GM21717 (cell line): ENCODE measurements at regions not wholly inside any gene's neighbourhood (a gene's known extent, or its start where the extent isn't known, plus 50 kb on each side); places are given as distances from the start of the nearest gene placed in this dataset.
"Not testable (repeated sequence)": the region's sequence is repeated elsewhere in the genome, so short reads cannot be mapped to it uniquely, and the experiment has no call there.

Experiments used
- ATAC-seq: cut with Tn5 transposase; IDR thresholded peaks from one replicate; pipeline ENCODE4 v1.9.1; 2021; ENCODE audit warnings: mild to moderate bottlenecking, moderate library complexity; ENCODE audit not compliant: unreplicated experiment

DNA sequence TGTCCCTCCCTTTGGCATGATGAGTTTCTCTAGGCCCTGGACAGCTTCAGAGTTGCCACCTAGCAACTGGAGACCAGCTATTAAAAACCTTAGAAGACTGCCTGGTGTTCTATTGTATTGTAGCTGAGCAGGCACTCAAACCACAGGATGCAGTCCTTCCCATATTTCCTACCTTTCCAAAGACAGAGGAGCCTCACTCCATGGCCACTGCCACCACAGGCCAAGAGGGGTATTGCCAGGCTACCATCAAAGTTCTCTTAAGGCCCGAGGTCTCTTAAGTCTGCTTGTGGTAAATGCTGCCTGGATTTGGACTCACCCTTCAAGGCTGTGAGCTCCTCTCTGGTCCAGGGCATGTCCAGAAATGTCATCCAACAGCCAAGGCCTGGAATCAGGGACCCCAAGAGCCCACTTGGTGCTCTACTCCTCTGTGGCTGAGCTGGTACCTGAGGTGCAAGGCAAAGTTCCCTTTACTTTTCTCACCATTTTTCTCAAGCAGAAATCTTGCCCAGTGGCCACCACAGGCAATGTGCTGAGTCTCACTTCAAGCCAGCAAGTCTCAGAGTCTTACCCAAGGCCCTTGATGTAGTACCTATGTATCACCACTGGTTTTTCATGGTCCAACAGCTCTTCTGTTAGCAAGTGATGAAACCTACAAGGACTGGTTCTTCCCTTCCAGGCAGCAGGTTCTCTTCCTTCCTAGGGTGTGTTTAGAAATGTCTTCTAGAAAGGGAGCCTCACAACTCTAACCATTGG lies 269.4 kb downstream of the AMY1C start:
- no peak for ATAC-seq

DNA sequence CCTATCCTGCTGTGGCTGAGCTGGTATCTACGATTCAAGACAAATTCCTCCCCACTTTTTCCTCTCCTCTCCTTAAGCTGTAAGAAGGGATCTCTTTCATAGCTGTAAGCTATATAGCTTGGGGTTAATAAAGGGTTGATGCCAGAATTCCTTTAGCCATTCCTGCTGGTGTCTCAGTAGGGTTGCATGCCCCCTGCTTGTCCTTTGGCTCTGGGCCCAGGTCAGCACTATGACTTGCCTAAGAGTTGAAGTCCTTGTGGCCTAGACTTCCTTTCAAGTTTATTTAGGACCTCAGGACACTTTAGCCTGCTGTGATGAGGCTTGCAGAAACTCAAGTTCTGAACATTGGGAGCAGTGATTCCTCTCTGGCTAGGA lies 270.0 kb downstream of the AMY1C start:
- no peak for ATAC-seq

DNA sequence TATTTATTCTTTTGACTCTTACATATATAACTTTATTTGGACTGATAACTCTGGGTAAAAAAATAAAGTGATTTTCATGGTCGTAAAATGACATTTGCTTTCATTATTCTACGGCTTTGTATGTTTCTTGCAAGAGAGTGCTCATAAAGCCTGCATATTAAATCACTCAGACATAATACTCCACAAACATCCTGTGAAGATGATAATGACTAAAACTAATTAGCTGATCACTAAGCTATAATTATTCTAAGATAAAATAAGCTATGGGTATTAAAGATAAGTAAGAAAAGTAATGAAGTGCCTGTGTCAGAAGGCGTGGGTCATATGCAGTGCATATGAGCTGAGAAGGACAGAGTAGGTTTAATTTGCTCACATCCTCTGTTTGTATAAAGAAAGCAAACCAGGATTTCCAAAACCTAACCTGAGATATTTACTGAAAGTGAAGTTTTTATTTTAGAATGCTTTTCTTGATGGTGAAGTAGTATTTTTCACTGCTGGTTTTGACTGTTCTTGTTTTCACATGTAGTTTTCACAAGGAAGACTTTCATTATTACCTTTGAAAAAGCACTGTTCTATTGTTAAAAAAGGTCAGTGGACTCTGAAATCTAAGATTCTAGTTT lies 278.8 kb downstream of the AMY1C start:
- peak; percentile 62 for ATAC-seq

DNA sequence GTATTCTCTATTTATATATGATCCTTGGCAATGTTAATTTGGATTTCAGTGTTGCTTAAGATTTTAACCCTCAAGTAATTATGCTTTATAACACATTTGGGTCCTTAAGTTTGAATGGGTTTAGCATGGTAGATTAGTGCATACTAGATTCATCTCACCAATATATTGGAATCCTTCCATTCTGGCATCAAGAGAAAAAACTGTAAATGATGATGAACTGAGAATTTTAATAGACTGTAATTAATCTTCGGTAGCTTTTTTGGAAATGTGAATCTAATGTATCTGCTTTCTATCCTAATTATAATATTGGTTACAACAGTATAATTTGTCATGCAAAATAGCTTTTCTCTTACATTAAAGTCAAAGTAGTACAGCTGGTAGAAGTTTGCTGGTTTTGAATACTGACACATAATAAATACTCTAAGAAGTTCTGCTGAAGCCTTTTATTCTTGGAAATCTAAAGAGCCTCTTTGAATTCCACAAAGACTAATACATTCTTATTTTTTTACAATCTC lies 279.8 kb downstream of the AMY1C start:
- no peak for ATAC-seq

DNA sequence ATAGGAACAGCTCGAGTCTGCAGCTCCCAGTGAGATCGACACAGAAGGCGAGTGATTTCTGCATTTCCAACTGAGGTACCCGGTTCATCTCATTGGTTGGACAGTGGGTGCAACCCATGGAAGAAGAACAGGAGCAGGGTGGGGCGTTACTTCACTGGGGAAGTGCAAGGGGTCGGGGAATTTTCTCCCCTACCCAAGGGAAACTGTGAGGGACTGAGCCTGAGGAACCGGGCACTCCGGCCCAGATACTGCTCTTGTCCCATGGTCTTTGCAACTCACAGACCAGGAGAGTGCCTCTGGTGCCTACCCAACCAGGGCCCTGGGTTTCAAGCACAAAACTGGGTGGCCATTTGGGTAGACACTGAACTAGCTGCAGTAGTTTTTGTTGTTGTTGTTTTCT lies 307.1 kb downstream of the AMY1C start:
- no peak for ATAC-seq

DNA sequence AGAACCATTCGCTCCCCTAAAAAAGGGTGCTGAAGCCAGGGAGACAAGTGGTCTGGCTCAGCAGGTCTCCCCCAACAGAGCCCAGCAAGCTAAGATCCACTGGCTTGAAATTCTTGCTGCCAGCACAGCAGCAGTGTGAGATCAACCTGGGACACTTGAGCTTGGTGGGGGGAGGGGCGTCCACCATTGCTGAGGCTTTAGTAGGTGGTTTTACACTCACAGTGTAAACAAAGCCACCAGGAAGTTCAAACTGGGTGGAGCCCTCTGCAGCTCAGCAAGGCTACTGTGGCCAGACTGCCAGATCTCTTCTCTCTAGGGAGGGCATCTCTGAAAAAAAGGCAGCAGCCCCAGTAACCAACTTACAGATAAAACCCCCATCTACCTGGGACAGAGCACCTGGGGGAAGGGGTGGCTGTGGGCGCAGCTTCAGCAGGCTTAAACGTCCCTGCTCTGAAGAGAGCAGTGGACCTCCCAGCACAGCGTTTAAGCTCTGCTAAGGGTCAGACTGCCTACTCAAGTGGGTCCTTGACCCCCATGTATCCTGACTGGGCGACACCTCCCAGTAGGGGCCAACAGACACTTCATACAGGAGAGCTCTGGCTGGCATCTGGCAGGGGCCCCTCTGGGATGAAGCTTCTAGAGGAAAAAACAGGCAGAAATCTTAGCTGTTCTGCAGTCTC lies 307.7 kb downstream of the AMY1C start:
- ATAC-seq: not testable (repeated sequence)

DNA sequence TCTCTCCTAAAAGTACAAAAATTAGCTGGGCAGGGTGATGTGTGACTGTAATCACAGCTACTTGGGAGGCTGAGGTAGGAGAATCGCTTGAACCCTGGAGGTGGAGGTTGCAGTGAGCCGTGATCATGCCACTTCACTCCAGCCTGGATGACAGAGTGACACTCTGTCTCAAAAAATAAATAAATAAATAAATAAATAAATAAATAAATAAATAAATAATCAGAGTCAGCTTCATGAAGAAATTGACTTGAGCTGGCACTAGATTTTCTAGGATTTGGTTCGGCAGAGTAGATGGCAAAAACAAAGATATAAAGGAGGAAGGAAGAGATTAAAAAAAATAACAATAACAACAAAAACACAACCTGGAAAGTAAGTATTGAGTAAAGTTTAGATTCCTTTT lies 311.9 kb downstream of the AMY1C start:
- not testable (repeated sequence) for ATAC-seq

DNA sequence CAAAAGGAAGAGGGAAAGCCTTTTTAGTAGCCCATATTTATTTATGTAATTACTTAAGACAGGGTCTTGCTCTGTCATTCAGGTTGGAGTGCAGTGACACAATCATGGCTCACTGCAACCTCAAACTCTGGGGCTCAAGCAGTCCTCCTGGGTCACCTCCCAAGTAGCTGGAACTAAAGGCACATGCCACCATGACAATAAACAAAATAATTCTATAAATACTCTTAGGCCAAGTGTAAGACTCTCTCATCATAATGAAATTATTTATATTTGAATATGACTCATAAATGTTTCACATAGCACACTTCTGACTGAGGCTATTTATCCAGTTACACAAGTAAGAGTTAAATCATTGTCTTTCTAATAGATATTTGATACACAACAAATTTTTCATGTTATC lies 314.7 kb downstream of the AMY1C start:
- ATAC-seq: no peak

DNA sequence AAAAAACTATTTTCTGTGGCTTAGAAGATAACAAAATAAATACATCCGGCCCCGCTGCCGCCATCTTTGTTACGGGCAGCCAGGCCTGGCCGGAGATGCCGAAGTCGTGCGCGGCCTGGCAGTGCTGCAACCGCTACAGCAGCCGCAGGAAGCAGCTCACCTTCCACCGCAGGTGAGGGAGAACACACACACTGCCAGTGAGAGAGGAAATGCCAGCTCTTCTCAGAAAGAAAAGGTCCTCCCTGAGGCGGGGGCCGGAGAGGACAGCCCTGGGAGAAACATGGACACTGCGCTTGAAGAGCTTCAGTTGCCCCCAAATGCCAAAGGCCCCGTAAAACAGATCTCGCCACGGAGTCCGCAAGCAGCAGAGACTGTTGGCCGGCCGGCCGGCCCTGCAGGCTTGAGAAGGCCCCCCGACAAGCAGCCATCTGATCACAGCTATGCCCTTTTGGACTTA lies 323.2 kb downstream of the AMY1C start:
- ATAC-seq: no peak

DNA sequence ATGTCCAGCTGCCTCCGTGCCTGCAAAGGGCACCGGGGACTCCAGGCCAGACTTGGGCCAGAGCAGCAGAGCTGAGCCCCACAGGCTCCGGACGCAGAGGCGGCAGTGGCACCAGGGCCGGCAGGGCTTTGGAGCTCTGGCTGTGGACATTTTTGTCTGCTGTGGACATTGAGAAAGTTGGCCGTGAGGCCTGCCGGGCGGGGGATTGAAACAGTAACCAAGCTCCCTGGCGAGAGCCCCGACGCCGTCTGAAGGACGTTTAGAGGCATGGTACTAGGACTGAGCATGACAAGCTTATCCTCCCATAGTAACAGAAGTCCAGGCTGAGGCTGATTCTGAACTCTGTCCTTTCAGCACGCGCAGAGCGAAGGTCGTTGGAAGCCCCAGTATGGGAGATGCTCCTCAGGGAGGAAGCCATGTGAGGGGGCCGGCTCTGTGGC lies 323.8 kb downstream of the AMY1C start:
- no peak for ATAC-seq

DNA sequence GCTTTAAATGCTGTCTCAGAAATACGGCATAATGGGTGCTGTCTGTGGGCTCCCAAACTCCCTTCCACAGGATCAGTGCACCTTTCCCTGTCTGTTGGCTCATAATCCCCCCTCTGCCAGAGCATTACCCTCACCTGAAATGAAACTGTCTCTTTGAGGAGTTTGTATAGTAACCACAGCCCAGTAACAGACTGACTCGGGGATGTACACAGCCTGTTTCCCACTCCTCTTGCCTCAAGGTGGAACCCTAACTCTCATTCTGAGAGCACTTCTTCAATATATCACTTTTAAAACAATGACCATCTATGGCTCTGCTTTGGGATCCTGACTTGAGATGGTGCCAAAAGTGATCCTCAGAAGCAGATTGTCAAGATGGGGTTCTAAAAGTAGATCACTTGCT lies 332.5 kb downstream of the AMY1C start:
- no peak for ATAC-seq

DNA sequence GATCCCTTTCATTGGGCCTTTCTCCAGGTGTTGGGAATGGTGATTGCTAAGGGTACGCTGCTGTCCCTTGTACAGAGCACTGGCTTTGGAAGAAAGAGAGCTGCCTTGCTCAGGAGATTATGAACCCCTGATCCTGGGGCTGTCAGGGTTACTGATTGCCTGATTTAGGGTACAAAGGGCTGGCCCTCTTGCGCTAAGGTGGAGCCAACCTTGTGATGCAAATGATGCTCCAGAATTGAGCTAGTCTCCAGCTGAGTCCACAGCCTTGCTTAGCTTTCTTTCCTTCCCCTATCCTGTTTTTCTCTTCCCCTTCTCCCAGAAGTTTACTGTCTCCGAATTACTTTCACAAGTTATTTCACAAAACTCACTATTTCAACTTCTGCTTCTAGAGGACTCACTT lies 334.7 kb downstream of the AMY1C start:
- ATAC-seq: no peak

DNA sequence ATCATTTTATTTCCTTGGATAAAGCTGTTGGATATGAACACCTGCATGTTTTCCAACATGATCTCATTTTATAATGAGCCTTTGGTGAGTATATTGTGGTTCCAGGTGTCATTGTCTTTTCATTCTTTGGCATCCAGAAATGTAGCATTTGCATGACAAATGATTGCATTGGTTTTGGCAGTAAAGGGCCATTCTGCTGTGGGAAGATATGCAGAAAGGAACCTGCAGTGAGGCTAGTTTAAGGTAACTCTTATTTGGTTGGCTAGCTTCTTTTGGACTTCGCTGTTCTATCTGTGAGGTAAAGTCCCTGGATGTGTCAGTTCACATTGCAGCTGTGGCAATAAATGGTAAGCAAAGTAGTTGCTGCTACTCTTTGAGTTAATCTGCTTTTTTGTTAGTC lies 343.0 kb downstream of the AMY1C start:
- no peak for ATAC-seq

DNA sequence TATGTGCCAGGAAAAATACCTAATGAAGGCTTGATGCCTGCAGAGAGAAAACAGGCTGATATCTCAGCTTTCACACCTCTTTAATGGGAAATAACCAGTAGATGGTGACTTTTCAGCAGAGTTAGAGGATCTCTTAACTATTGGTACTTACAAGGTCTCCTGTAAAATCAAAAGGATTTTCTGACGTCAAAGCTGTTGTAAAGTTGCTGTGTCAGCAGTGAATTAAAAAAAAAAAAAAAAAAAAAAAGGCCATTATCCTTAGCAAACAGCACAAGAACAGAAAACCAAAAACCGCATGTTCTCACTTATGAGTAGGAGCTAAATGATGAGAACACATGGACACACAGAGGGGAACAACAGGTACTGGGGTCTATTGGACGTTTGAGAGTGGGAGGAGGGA lies 349.1 kb downstream of the AMY1C start:
- no peak for ATAC-seq

DNA sequence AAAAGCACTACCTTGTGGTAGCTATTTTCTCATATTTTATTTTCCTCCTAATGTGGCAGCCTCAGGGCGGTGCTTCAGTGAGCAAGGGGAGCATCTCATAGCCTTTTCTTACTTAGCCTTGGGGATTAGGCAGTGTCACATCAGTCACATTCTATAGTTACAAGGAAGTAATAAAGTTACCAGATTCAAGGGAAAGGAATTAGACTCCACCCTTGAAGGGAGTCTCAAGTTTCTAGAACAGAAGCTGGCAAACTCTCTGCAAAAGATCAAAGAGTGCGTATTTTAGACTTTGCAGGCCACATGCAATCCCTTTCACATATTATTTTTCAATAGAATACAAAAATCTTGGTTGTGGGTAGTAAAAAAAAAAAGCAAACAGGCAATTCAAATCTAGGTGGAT lies 350.4 kb downstream of the AMY1C start:
- ATAC-seq: no peak

DNA sequence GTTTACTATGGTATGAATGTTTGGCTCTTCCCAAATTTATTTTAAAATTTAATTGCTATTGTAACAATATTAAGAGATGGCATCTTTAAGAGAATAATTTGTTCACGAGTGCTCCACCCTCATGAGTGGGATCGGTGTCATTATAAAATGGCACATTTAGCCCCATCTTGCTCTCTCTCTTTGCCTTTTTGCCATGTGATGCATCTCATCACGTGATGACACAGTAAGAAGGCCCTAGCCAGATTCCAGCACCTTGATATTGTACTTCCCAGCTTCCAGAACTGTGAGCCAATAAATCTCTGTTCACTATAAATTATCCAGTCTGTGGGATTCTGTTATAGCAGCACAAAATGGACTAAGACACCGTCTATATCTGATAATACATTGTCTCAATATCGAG lies 355.8 kb downstream of the AMY1C start:
- ATAC-seq: no peak

DNA sequence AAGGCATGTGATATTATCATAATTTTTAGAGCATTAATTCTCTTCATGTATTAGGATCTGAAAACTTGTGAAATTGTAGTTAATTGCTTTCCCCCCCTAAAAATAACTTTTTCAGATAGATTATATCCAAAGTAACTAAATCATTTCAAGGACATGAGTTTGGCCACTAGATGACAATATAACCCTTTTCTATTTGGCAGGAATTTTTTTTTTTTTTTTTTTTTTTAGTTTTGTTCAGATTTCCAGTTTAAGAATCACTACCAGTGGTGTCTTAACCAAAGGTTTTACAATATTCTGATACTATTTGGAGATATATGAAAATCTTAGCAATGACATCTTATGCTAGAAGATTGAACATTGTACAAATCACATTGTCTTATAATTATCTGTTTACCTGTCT lies 370.8 kb downstream of the AMY1C start:
- no peak for ATAC-seq

DNA sequence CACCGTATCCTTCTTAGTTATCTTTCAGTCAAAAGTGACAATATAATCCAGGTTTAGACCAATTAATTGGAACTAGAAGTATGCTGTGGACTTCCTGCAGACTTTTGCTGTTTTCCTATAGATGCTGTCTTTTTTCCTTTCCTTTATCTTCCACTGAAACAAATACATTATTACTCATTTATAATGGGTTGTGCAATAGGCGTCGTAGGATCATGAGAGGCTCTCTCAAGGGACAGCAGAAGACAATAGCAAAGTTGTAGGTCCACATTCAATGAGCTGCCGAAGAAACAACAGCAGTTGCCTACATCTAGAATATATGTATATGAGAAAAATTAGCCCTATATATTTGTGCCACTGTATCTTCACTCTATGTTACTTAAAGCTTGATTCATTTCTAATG lies 371.6 kb downstream of the AMY1C start:
- no peak for ATAC-seq

DNA sequence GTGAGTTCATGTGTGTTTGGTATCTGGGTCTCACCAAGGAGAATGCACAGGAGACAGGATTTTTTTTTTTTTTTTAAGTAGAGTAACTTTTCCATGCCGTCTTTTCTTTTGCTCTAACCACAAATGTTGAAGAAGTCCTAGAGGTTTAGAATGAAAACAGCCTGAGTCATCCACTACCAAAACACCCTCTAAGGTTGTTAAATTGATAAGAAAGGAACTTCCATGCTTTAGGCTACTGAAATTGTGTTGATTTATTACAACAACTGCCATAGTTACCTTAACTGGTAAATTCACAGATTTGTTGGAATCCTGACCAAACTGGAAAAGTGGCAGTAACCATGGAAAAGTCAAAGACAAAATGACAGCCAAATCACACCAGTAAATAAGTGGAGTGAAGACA lies 375.6 kb downstream of the AMY1C start:
- no peak for ATAC-seq

DNA sequence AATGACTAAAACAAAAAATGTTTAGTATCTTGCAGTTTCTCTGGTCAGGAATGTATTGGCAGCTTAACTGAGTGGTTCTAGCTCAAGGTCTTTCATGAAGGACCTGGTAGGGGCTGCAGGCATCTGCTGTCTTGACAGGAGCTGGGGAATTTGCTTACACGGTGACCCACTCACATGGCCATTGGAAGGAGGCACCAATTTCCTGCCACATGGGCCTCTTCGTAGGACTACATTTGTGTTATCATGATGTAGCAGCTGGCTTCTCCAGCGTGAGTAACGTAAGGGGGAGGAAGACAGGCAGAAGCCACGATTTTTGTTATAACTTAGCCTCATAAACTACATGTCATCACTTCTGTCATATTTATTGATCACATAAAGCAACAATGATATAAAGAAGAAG lies 376.3 kb downstream of the AMY1C start:
- ATAC-seq: no peak

DNA sequence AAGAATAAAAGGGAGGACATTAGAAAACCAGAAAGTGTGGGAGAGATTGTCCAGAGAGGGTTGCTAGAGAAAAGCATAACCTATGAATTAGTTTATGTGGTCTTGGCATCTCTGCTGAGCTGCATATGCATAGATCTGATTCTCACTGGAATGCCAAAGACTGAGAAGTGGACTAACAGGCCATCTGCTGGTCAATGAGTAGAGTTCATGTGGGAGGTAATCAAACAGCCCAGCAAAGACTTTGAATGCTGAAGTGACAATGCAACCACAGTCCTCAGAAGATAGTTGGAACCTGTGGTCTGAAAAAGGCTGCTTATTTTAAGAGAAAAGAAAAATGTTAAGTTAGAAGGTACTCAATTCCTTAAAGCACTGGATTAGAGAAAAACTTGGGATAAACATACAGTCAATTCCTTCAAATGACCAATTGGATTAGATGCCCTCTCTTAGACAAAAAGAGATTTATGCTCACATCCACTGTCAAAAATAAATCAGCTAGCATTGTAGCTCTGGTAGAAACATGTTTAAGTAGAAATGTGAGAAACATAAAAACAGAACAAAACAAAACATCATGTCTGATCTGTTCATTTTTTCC lies 382.8 kb downstream of the AMY1C start:
- ATAC-seq: no peak

DNA sequence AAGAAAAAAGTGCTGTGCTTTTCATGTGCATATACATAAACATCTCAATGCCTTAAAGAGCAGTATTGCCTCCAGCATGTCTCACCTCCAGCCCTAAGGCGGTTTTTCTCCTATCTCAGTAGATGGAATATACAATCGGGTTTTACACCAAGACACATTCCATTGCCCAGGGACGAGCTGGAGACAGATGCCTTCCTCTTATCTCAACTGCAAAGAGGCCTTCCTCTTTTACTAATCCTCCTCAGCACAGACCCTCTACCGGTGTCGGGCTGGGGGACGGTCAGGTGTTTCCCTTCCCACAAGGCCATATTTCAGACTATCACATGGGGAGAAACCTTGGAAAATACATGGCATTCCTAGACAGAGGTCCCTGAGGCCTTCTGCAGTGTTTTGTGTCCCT lies 385.3 kb downstream of the AMY1C start:
- not testable (repeated sequence) for ATAC-seq
